Tibial artery (tissue), 4 donors: ENCODE measurements at regions not wholly inside any gene's neighbourhood (a gene's known extent, or its start where the extent isn't known, plus 50 kb on each side); places are given as distances from the start of the nearest gene placed in this dataset.

Source experiments
- DNase-seq, 2 donors: peaks; one replicate each; pipeline ENCODE4 v3.0.0-alpha.2; 2019
- H3K27ac ChIP-seq, 2 donors: fragments of 200-600 bp; sonication (generic) in 1 of 2; 1 replicate in 1 of 2; 2 replicates in 1 of 2; pipeline ENCODE4 v1.5.1; 2018 to 2019; ENCODE audit warnings: mild to moderate bottlenecking in 1 of 2
- H3K27me3 ChIP-seq, 2 donors: fragments of 200-600 bp; sonication (generic) in 1 of 2; one replicate each; pipeline versions ENCODE4 v1.5.1 to v1.6.0; 2016 to 2019
- H3K36me3 ChIP-seq, 3 donors: fragments of 200-600 bp; sonication (generic) in 2 of 3; one replicate each; pipeline ENCODE4 v1.5.1; 2016 to 2019; ENCODE audit warnings: mild to moderate bottlenecking in 2 of 3
- H3K4me1 ChIP-seq, 4 donors: fragments of 200-600 bp; sonication (generic) in 2 of 4; 1 replicate in 3 of 4; 2 replicates in 1 of 4; pipeline ENCODE4 v1.5.1; 2016 to 2019
- H3K4me3 ChIP-seq, 2 donors: fragments of 200-600 bp; sonication (generic) in 1 of 2; 1 replicate in 1 of 2; 2 replicates in 1 of 2; pipeline ENCODE4 v1.5.1; 2018 to 2019; ENCODE audit warnings: mild to moderate bottlenecking in 2 of 2
- H3K9me3 ChIP-seq, 3 donors: fragments of 200-600 bp; sonication (generic) in 1 of 3; one replicate each; pipeline ENCODE4 v1.5.1; 2016 to 2019
- intact Hi-C: fragments of 100-400 bp; cut with DNase I; formaldehyde crosslinking; loops from one replicate; pipeline ENCODE4 v1.15.0; 2023; ENCODE audit warnings: low total_unique reads
- TF ChIP-seq, protein P1 (sequence below), 2 experiments: fragments of 200-600 bp in 1 of 2; fragments of 450-650 bp in 1 of 2; IDR thresholded peaks; one replicate each; pipeline ENCODE4 v1.5.1; 2017 to 2019; ENCODE audit warnings: antibody characterized with exemption in 2 of 2, mild to moderate bottlenecking in 1 of 2, moderate library complexity in 1 of 2

- no peak for DNase-seq
- Histone ChIP-seq H3K27me3 (peaks cover 0 to 2% of the 10 kb centered on the region in 2 donors), H3K9me3 (no peaks in the 10 kb centered on the region), H3K4me1 (no peaks in the 10 kb centered on the region), H3K36me3 (no peaks in the 10 kb centered on the region), H3K27ac (no peak overlapping the region), H3K4me3 (no peak overlapping the region)
- TF ChIP-seq, protein P1, sequence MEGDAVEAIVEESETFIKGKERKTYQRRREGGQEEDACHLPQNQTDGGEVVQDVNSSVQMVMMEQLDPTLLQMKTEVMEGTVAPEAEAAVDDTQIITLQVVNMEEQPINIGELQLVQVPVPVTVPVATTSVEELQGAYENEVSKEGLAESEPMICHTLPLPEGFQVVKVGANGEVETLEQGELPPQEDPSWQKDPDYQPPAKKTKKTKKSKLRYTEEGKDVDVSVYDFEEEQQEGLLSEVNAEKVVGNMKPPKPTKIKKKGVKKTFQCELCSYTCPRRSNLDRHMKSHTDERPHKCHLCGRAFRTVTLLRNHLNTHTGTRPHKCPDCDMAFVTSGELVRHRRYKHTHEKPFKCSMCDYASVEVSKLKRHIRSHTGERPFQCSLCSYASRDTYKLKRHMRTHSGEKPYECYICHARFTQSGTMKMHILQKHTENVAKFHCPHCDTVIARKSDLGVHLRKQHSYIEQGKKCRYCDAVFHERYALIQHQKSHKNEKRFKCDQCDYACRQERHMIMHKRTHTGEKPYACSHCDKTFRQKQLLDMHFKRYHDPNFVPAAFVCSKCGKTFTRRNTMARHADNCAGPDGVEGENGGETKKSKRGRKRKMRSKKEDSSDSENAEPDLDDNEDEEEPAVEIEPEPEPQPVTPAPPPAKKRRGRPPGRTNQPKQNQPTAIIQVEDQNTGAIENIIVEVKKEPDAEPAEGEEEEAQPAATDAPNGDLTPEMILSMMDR (IDR thresholded peaks at IDR 0.05): no peak
- intact Hi-C loops: no loop called here
Measured at GRCh38 chr12:107288414-107289127, 195.2 kb upstream of the CRY1 start.

- no peak overlapping the region for H3K27ac ChIP-seq
- H3K9me3 ChIP-seq: no peaks in the 10 kb centered on the region
- no peaks in the 10 kb centered on the region for H3K4me1 ChIP-seq
- peaks cover 0 to 2% of the 10 kb centered on the region in 2 donors for H3K27me3 ChIP-seq
- DNase-seq: no peak
- TF ChIP-seq, protein P1 (IDR thresholded peaks at IDR 0.05): no peak
- intact Hi-C loops: no loop called here
- H3K36me3 ChIP-seq: no peaks in the 10 kb centered on the region
- no peak overlapping the region for H3K4me3 ChIP-seq
Measured at GRCh38 chr12:107291018-107291417, 197.7 kb upstream of the CRY1 start.

GRCh38 chr12:107296681-107297089 is 203.3 kb upstream of the CRY1 start:
- no peak overlapping the region for H3K27ac ChIP-seq
- TF ChIP-seq, protein P1 (IDR thresholded peaks at IDR 0.05): no peak
- H3K27me3 ChIP-seq: peaks cover 0 to 4% of the 10 kb centered on the region in 2 donors
- H3K4me3 ChIP-seq: no peak overlapping the region
- H3K4me1 ChIP-seq: no peaks in the 10 kb centered on the region
- no peaks in the 10 kb centered on the region for H3K36me3 ChIP-seq
- DNase-seq: no peak
- intact Hi-C loops: no loop called here
- no peaks in the 10 kb centered on the region for H3K9me3 ChIP-seq

DNA sequence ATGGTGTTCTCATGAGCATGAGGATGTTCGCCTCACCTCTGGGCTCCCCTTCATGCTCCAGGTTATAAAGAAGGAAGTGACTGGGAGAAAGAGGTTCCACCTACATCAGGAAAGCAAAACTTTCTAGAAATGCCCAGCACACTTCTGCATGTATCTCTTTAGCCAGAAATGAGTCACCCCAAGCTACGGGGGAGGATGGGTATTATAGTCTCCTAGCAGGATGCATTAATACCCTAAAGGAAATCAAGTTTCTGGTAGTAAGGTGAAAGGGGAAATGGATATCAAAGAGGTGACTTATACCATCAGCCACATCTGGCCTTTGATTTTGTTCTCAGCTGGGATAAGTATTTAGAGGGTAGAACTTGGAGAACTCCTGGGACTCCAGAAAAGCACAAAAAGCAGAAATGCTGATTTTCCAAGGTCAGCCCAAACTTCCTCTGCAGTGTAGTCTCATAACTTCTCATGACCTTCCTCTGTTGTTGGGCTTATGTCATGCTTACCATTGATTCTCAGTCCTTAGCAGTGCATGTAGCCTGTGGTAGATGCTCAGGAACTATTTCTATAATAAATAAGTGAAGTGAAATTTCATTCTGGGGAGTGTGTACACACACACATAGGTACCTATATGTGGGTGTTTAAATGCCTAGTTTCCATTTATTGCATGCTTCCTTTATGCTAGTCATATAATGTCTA is 209.4 kb upstream of the CRY1 start:
- intact Hi-C loops: no loop called here
- H3K4me1 ChIP-seq: no peaks in the 10 kb centered on the region
- H3K27me3 ChIP-seq: peaks cover 0 to 4% of the 10 kb centered on the region in 2 donors
- no peaks in the 10 kb centered on the region for H3K9me3 ChIP-seq
- H3K36me3 ChIP-seq: no peaks in the 10 kb centered on the region
- no peak overlapping the region for H3K27ac ChIP-seq
- no peak overlapping the region for H3K4me3 ChIP-seq
- DNase-seq: no peak
- TF ChIP-seq, protein P1 (IDR thresholded peaks at IDR 0.05): no peak

DNA sequence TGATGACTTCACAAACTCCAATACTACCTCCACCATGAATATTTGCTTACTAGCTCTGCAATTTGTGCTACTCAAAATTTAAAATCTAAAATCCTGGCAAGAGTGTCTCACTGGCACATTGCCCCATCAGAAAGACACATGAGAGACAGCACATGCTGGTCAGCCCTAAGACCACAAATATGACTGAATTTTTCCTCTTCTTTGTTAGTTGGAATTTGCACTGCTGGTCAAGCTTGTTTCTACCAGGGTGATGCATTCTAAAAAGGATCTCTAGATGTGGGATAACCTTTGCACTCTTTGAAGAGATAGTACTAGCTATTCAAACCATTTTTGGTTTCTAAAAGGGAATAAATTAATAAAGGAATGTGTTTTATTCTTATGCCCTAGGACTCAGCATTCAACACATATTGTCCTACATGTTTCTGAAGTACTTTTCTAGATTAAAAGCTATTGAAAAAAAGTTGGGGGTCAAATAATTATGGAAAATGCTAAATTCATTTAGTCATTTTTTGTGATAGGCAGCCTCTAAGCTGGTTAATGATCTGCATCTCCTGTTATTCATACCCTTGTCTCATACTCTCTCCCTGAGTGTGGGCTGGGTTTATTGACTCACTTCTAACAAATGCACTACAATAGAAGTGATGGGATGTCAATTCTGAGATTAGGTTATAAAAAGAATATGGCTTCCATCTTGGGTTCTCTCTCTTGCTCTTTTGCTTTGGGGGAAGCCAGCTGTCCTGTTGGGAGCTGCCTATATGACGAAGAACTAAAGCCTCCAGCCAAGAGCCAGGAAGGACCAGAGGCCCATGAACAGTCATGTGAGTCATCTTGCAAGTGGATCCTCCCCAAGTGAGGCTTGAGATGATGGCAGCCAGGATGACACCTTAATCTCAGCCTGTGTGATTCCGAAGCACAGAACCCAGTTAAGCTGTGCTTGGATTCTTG is 211.5 kb upstream of the CRY1 start:
- H3K27me3 ChIP-seq: no peaks in the 10 kb centered on the region
- intact Hi-C loops: no loop called here
- no peaks in the 10 kb centered on the region for H3K4me1 ChIP-seq
- TF ChIP-seq, protein P1 (IDR thresholded peaks at IDR 0.05): no peak
- no peak overlapping the region for H3K4me3 ChIP-seq
- H3K9me3 ChIP-seq: no peaks in the 10 kb centered on the region
- no peaks in the 10 kb centered on the region for H3K36me3 ChIP-seq
- no peak for DNase-seq
- H3K27ac ChIP-seq: no peak overlapping the region
